MG63 (cell line): ENCODE measurements at regions not wholly inside any gene's neighbourhood (a gene's known extent, or its start where the extent isn't known, plus 50 kb on each side); places are given as distances from the start of the nearest gene placed in this dataset.

Source experiments
- DNase-seq: peaks from one replicate; pipeline ENCODE4 v3.0.0-alpha.2; 2020
- H3K27me3 ChIP-seq: fragments of 250-450 bp; sonication (Bioruptor Pico); 2 replicates; pipeline ENCODE4 v1.5.1; 2020; ENCODE audit warnings: mild to moderate bottlenecking, moderate library complexity
- H3K36me3 ChIP-seq: fragments of 250-450 bp; sonication (Bioruptor Pico); 2 replicates; pipeline ENCODE4 v1.5.1; 2020; ENCODE audit warnings: mild to moderate bottlenecking, moderate library complexity
- H3K4me3 ChIP-seq: fragments of 250-450 bp; sonication (Bioruptor Pico); 2 replicates; pipeline ENCODE4 v1.5.1; 2020; ENCODE audit warnings: mild to moderate bottlenecking, moderate library complexity
- H3K9me3 ChIP-seq: fragments of 250-450 bp; sonication (Bioruptor Pico); 2 replicates; pipeline ENCODE4 v1.5.1; 2020; ENCODE audit warnings: mild to moderate bottlenecking, moderate library complexity

GRCh38 chr4:152101556-152102435, 341.0 kb upstream of the GATB start:
- no peaks in the 10 kb centered on the region for H3K9me3 ChIP-seq
- DNase-seq = no peak
- H3K36me3 ChIP-seq = no peaks in the 10 kb centered on the region
- no peaks in the 10 kb centered on the region for H3K27me3 ChIP-seq
- H3K4me3 ChIP-seq = no peak overlapping the region

- Histone ChIP-seq H3K9me3 (no peaks in the 10 kb centered on the region), H3K27me3 (no peaks in the 10 kb centered on the region), H3K4me3 (no peak overlapping the region), H3K36me3 (no peaks in the 10 kb centered on the region)
- DNase-seq = no peak
Measured at GRCh38 chr4:152100379-152101201, 339.8 kb upstream of the GATB start.

- Histone ChIP-seq H3K36me3 (no peaks in the 10 kb centered on the region), H3K4me3 (no peak overlapping the region), H3K27me3 (no peaks in the 10 kb centered on the region), H3K9me3 (no peaks in the 10 kb centered on the region)
- DNase-seq = no peak
Measured at GRCh38 chr4:152099981-152100378, 339.2 kb upstream of the GATB start.

- DNase-seq = no peak
- H3K9me3 ChIP-seq = no peaks in the 10 kb centered on the region
- no peaks in the 10 kb centered on the region for H3K27me3 ChIP-seq
- H3K4me3 ChIP-seq = no peak overlapping the region
- H3K36me3 ChIP-seq = no peaks in the 10 kb centered on the region
Measured at GRCh38 chr4:152099555-152099954, 338.7 kb upstream of the GATB start.

- Histone ChIP-seq H3K36me3 (no peaks in the 10 kb centered on the region), H3K27me3 (no peaks in the 10 kb centered on the region), H3K9me3 (no peaks in the 10 kb centered on the region), H3K4me3 (no peak overlapping the region)
- DNase-seq = no peak
Measured at GRCh38 chr4:152099061-152099425, 338.2 kb upstream of the GATB start.

GRCh38 chr4:152098365-152099060, 337.7 kb upstream of the GATB start:
- no peaks in the 10 kb centered on the region for H3K9me3 ChIP-seq
- no peaks in the 10 kb centered on the region for H3K27me3 ChIP-seq
- no peak overlapping the region for H3K4me3 ChIP-seq
- DNase-seq = no peak
- H3K36me3 ChIP-seq = no peaks in the 10 kb centered on the region

- Histone ChIP-seq H3K4me3 (no peak overlapping the region), H3K27me3 (no peaks in the 10 kb centered on the region), H3K36me3 (no peaks in the 10 kb centered on the region), H3K9me3 (no peaks in the 10 kb centered on the region)
- DNase-seq = no peak
Measured at GRCh38 chr4:152097371-152097770, 336.6 kb upstream of the GATB start.

GRCh38 chr4:152095701-152096070, 334.9 kb upstream of the GATB start:
- H3K4me3 ChIP-seq = no peak overlapping the region
- H3K9me3 ChIP-seq = no peaks in the 10 kb centered on the region
- no peaks in the 10 kb centered on the region for H3K36me3 ChIP-seq
- DNase-seq = peak; percentile 40
- H3K27me3 ChIP-seq = no peaks in the 10 kb centered on the region

GRCh38 chr4:152094970-152095700, 334.3 kb upstream of the GATB start:
- Histone ChIP-seq H3K36me3 (no peaks in the 10 kb centered on the region), H3K9me3 (no peaks in the 10 kb centered on the region), H3K27me3 (no peaks in the 10 kb centered on the region), H3K4me3 (no peak overlapping the region)
- DNase-seq = peak; percentile 75

- Histone ChIP-seq H3K4me3 (no peak overlapping the region), H3K9me3 (no peaks in the 10 kb centered on the region), H3K27me3 (no peaks in the 10 kb centered on the region), H3K36me3 (no peaks in the 10 kb centered on the region)
- DNase-seq = no peak
Measured at GRCh38 chr4:152091405-152091804, 330.6 kb upstream of the GATB start.

- no peak overlapping the region for H3K4me3 ChIP-seq
- H3K36me3 ChIP-seq = no peaks in the 10 kb centered on the region
- peak; percentile 12 for DNase-seq
- H3K9me3 ChIP-seq = no peaks in the 10 kb centered on the region
- H3K27me3 ChIP-seq = no peaks in the 10 kb centered on the region
Measured at GRCh38 chr4:152090543-152090942, 329.7 kb upstream of the GATB start.

- H3K36me3 ChIP-seq = no peaks in the 10 kb centered on the region
- no peak overlapping the region for H3K4me3 ChIP-seq
- DNase-seq = no peak
Measured at GRCh38 chr4:152089584-152089983, 328.8 kb upstream of the GATB start.

GRCh38 chr4:152087335-152087734, 326.5 kb upstream of the GATB start:
- H3K36me3 ChIP-seq = no peaks in the 10 kb centered on the region
- H3K9me3 ChIP-seq = no peaks in the 10 kb centered on the region
- H3K4me3 ChIP-seq = no peak overlapping the region
- no peaks in the 10 kb centered on the region for H3K27me3 ChIP-seq
- DNase-seq = no peak

More at GRCh38 chr4:152089584-152089983, 328.8 kb upstream of the GATB start:
- Histone ChIP-seq H3K9me3 (no peaks in the 10 kb centered on the region), H3K27me3 (no peaks in the 10 kb centered on the region)

GRCh38 chr4:152085657-152086056, 324.9 kb upstream of the GATB start:
- no peaks in the 10 kb centered on the region for H3K27me3 ChIP-seq
- H3K36me3 ChIP-seq = no peaks in the 10 kb centered on the region
- no peak overlapping the region for H3K4me3 ChIP-seq
- no peaks in the 10 kb centered on the region for H3K9me3 ChIP-seq
- DNase-seq = no peak

- DNase-seq = no peak
- no peaks in the 10 kb centered on the region for H3K9me3 ChIP-seq
- no peak overlapping the region for H3K4me3 ChIP-seq
- H3K36me3 ChIP-seq = no peaks in the 10 kb centered on the region
- no peaks in the 10 kb centered on the region for H3K27me3 ChIP-seq
Measured at GRCh38 chr4:152083338-152083737, 322.5 kb upstream of the GATB start.

GRCh38 chr4:152081024-152081423, 320.2 kb upstream of the GATB start:
- Histone ChIP-seq H3K27me3 (no peaks in the 10 kb centered on the region), H3K9me3 (no peaks in the 10 kb centered on the region), H3K36me3 (no peaks in the 10 kb centered on the region), H3K4me3 (no peak overlapping the region)
- no peak for DNase-seq
